Mucosa of gallbladder (tissue), 1 donor: ENCODE measurements at regions not wholly inside any gene's neighbourhood (a gene's known extent, or its start where the extent isn't known, plus 50 kb on each side); places are given as distances from the start of the nearest gene placed in this dataset.
"Not testable (repeated sequence)": the region's sequence is repeated elsewhere in the genome, so short reads cannot be mapped to it uniquely, and the experiment has no call there.

Experiments
- DNase-seq: peaks from one replicate; pipeline ENCODE4 v3.0.0-alpha.2; 2020; ENCODE audit warnings: low spot score
- donor health status: DM: no; HTN: no; CAD: no.

DNA sequence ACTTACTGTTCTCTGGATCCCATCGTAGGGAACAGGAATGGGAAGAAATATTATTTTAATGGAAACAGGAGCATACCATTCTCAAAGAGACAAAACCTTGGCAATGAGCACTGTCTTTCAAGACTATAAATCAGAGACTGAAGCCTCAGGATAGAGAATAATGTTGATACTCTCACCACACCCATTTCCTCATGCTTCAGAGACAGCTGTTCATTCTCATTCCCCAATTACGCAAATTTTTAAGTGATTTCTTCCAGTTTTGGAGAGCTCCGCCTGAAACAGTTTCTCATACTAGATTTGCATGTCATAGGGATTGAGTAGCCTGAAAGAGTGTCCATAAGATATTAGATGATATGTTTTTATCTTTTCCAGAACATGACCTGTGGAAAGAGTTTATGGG is 290.5 kb upstream of the RASA1 start:
- no peak for DNase-seq

GRCh38 chr5:86977808-86978207 is 289.9 kb upstream of the RASA1 start:
- no peak for DNase-seq

- DNase-seq = no peak
Observed at GRCh38 chr5:86979811-86980411, 287.8 kb upstream of the RASA1 start.

DNA sequence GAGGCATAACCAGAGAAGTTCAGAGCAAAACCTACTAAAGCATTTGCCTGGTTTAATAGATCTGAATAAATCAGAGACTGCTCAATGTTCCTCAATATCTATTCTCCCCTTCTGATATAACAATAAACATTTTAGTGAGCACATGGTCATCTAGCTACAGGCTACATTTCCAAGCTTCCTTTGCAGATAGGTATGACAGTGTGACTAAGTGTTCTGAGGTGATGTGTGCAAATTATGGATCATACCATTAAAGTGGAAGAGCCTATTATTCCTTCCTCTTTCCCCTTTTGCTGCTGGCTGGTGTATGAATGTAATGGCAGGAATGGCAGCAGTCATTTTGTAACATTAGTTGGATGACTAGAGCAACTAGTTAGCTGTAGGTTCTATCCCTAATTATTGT is 285.8 kb upstream of the RASA1 start:
- DNase-seq = no peak

DNA sequence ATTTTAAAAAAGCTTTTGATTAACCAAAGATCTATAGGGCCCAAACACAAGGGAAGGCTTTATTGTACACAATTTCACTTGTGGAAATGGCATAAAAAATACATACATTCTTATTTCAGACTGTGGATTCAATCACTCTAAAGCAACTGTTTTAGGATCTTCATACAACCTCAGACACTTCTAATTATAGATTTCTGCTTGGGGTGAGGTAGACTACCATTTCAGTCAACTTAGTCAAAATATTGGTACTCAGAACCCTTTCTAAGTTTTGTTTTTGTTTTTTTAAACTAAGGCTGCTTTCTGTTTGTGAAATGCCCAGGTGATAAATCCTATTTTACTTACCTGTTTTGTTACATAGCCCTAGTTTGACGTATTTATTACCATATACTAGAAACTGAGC is 284.5 kb upstream of the RASA1 start:
- DNase-seq = no peak

DNA sequence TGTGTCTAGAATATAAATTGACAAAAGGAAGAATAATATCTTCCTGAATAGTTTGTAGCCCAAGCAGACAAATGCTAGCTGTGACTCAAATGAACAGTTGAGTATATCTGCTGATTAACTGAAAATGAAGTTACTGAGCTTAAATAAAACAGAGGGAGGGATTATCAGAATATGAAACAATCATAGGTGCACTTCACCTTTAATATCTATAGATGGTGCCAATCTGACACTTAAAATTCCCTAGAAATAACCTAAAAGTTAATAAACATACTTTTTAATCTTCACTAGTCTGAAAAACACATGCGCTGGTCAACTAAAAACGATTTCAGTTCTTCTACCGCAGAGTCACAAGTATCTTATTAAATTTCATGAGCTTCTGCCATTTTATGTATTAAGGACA is 280.8 kb upstream of the RASA1 start:
- DNase-seq = no peak

GRCh38 chr5:86997516-86997915 is 270.2 kb upstream of the RASA1 start:
- no peak for DNase-seq

DNA sequence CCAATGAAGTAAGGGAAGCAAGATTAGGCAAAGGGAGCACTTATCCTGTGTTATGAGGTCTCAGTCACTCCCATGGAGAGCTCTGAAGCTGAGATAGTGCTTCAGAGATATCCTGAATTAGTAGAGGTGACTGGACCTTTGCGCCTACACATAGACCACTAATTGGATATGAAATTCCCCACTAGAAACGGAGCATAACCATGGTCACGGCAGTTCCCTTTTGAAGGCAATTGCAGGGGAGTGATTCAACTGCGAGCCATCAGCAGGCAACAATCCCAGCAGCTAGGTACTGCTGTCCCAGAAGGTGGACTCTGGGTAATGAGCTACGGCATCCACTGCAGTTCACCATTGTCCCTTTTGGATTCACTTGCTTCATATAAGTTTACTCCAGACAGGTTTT is 267.7 kb upstream of the RASA1 start:
- DNase-seq = no peak

- no peak for DNase-seq
Observed at GRCh38 chr5:87002485-87002884, 265.2 kb upstream of the RASA1 start.

DNA sequence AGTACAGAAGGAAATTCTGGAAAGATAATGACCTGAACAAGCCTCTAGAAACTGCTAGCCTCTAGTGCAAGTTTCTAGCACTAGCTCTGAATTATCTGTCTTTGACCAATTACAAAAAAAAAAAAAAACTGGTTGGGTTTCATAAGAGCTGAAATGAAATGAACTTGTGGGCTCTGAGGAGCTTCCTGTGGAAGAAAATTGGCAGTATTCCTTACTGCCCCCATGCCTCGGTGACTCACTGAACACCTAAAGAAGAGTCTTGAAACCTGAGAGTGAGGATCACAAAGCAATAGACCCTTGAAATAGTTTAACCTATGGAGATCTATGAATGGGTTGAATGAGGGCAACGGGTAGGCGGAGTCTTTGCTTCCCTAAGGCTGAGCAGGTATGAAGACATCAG is 263.6 kb upstream of the RASA1 start:
- no peak for DNase-seq

- DNase-seq = no peak
Observed at GRCh38 chr5:87007737-87008136, 259.9 kb upstream of the RASA1 start.

DNA sequence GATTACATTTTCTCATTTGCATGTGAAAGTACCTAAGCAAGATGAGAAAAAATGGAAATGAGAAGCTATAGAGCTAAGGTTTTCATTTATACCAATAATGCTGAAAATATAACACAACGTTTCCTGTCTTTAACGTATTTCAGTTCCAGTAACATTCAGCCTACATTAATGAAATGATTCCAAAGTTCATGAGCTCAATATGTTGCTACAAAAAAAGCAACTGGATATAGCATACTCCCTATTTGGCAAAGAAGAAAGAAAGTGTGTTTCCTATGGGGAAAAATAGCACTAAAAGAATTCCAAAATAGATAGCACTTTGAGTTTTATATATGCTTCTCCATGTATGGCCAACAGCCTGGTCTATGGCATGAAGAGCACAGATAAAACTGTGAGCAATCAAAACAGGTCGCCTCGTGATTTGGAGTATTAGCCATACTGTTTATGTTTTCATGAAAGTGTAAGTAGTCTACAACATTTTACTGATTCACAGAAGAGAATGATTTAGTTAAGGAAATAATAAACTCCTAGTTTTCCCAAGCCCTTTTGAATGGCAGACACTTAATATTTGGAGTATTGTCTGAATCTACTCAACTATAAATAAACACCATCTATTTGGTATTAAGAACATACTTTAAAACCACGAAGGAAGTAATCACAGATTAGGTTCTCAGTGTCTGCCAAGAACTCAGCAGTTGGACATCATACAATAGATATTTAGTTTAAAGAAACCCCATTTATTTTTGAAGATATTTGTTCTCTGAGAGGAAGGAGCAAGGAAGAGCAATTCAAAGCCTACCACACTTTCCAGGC is 258.7 kb upstream of the RASA1 start:
- DNase-seq = no peak

DNA sequence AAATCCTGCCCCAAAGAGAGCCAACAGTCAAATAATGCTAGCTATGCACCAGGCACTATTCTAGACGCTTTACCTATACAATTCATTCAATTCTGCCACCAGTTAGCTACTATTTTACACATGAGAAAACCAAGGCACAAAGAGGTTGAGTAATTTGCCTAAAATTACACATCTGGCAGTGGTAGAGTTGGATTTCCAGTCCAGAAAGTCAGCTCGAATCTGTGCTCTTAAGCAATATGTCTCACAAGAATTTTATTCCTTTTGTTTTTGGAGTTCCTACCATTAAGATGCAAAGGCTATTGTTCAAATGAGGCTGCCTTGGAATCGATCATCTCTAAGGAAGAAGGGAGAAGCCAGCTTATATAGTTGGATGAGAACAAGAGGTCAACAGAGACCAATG is 256.9 kb upstream of the RASA1 start:
- no peak for DNase-seq

DNA sequence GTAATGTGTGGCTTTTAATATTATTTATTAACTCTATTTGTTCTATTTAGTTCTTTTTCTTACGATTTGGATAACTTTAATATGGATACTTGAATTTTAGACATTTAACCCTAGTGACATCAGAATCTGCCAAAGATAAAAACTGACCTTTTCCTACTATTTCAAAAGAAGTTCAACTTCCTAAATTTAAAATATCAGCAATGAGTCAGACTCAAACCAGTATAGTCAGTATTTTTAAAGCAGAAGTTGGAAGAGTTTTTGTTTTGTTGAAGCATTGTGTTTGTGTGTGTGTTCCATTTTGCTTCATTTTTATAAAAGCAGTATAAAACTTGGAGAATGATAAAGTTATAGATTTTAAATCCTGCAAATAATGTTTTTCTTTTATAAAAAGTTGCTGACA is 251.8 kb upstream of the RASA1 start:
- DNase-seq = no peak

GRCh38 chr5:87020099-87020934 is 247.4 kb upstream of the RASA1 start:
- DNase-seq = peak; percentile 37

DNA sequence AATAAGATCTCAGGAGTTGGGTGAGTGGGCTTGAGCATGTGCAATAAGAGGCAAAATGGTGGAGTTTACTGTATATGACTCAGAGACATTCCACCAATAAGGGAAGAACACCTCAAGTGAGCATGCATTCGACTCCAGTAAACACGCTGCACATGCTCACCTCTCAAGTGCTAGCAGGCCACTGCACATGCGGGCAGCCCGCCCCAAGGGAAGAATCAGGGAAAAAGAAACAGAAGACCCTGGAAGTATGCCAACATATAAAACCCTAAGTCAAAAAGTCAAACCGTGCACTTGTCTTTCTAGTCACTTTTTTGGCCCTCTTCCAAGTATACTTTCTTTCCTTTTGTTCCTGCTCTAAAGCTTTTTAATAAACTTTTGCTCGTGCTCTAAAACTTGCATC is 245.3 kb upstream of the RASA1 start:
- no peak for DNase-seq

DNA sequence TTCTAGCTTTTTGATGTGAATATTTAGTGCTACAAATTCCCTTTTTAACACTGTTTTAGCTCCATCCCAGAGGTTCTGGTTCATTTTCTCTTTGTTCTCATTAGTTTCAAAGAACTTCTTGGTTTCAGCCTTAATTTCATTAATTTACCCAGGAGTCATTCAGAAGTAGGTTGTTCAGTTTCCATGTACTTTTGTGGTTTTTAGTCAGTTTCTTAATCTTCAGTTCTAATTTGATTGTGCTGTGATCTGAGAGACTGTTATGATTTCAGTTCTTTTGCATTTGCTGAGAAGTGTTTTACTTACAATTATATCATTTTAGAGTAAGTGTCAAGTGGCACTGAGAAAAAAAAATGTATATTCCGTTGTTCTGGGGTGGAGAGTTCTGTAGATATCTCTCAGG is 240.1 kb upstream of the RASA1 start:
- DNase-seq = no peak

GRCh38 chr5:87029951-87030350 is 237.7 kb upstream of the RASA1 start:
- DNase-seq = no peak

DNA sequence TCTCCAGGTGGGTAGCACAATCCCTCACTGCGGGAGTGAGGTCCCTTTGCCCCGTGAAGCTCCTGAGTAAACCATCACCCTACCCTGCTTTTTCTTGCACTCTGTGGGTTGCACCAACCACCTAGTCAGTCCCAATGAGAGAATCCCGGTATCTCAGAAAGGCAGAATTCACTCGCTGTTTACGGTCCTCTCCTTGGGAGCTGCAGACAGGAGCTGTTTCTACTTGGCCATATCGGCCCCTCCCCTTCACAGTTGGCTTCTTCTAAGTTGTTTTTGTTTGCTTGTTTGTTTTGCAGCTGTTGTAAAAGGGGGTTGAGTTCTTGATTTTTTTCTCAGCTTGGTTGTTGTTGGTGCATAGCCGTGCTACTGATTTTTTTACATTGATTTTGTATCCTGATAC is 237.0 kb upstream of the RASA1 start:
- DNase-seq = no peak

- no peak for DNase-seq
Observed at GRCh38 chr5:87034557-87034956, 233.1 kb upstream of the RASA1 start.

DNA sequence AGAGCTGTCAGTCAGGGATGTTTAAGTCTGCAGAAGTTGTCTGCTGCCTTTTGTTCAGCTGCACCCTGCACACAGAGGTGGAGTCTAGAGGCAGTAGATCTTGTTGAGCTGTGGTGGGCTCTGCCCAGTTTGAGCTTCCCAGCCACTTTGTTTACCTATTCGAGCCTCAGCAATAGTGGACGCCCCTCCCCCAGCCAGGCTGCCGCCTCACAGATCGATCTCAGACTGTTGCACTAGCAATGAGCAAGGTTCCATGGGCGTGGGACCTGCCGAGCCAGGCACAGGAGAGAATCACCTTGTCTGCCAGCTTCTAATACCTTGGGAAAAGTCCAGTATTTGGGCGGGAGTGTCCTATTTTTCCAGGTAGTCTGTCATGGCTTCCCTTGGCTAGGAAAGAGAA is 225.1 kb upstream of the RASA1 start:
- DNase-seq = no peak

DNA sequence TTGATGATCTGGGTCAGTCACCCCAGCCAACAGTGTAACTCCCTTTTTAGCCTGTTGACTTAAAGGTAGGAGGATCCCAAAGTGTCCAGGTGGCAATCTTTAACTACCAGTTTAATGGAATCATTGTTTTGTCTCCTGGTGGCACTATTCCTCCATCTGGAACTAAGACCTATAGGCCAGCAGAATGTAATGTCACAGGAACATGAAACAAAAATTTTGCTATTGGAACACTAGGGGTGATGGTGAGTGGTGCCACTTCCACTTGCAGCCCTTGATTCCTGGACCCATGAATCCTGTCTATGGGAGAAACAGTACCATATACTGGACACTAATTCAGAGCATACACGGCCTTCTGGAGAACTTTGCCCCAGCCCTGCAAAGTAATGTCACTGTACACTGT is 219.5 kb upstream of the RASA1 start:
- DNase-seq = no peak

DNA sequence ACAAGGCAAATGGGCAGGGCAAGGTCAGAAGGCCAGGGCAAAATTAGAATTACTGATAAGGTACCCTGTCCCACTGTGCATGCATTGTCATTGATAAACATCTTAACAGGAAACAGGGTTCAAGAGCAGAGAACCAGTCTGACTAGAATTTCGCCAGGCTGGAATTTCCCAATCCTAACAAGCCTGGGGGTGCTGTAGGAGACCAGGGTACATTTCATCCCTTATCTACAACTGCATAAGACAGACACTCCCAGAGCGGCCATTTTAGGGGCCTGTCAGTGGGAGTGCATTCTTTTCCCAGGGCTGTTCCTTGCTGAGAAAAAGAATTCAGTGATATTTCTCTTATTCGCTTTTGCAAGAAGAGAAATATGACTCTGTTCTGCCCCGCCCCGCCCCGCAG is 218.7 kb upstream of the RASA1 start:
- DNase-seq = not testable (repeated sequence)
